ENCODE measurements at regions not wholly inside any gene's neighbourhood (a gene's known extent, or its start where the extent isn't known, plus 50 kb on each side); places are given as distances from the start of the nearest gene placed in this dataset.
"Not testable (repeated sequence)": the region's sequence is repeated elsewhere in the genome, so short reads cannot be mapped to it uniquely, and the experiment has no call there.

- DNase-seq (ENCODE audit: low spot score) = no peak
Observed at GRCh38 chr2:18077231-18077630, 198.8 kb downstream of the KCNS3 start.

DNA sequence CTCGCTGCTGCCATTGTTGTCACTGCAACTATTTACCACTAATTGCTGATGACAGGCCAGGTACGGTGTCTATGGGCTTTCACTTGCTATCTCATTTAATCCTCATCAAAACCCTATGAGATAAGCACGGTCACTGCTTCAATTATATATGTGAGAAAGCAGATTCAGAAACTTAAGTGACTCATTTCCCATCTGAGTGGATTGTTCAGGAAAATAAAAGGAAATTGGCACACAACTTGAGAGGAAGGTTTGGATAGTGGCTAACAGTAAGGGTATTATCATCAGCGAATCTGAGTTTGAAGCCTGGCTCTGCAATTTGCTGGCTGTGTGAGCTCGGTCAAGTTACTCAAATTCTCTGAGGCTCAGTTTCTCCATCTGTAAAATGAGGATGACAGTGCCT is 196.0 kb downstream of the KCNS3 start:
- DNase-seq (ENCODE audit: low spot score) = no peak

GRCh38 chr2:18073601-18074000 is 195.1 kb downstream of the KCNS3 start:
- no peak for DNase-seq (ENCODE audit: low spot score)

- DNase-seq (ENCODE audit: low spot score) = no peak
Observed at GRCh38 chr2:18067588-18068384, 189.3 kb downstream of the KCNS3 start.

- DNase-seq (ENCODE audit: low spot score) = no peak
Observed at GRCh38 chr2:18066894-18067293, 188.4 kb downstream of the KCNS3 start.

- no peak for DNase-seq (ENCODE audit: low spot score)
Observed at GRCh38 chr2:18066066-18066465, 187.6 kb downstream of the KCNS3 start.

DNA sequence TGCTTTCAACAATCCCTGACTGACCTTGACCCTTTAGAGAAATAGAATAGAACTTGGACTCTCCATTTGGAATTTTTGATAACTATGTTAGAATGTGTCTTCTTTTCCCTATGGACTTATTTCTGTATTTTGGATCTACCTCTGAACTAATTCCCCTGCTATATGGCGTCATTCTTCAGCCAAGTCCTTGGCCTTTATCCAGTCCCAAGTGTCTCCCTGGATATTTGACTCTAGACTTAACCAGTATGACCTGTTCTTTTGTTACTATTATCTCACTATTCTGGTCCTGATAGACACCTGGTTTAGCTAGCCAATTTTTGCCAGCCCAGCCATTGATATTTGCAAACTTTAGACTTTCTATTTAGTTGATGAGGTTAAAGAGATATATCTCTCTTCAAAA is 186.8 kb downstream of the KCNS3 start:
- DNase-seq (ENCODE audit: low spot score) = no peak

- no peak for DNase-seq (ENCODE audit: low spot score)
Observed at GRCh38 chr2:18063826-18064470, 185.5 kb downstream of the KCNS3 start.

DNA sequence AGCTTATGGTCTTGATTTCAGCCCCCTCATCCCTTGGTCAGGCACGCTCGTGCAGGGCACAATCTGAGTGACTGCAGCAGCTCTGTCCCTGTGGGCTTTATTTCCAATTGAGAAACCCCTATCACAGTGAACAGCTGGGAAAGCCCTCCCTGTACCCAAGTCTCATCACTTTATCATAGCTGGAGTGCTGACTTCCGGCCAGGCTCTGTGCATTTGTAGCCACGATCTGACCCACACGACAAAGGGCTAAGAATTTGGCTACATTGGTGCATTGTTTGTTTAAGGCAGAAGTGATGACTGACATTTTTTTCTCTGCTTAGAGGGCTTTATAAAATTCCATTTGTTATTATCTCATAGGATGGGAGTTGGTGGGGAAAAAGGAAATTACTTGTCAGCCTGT is 184.4 kb downstream of the KCNS3 start:
- no peak for DNase-seq (ENCODE audit: low spot score)

DNA sequence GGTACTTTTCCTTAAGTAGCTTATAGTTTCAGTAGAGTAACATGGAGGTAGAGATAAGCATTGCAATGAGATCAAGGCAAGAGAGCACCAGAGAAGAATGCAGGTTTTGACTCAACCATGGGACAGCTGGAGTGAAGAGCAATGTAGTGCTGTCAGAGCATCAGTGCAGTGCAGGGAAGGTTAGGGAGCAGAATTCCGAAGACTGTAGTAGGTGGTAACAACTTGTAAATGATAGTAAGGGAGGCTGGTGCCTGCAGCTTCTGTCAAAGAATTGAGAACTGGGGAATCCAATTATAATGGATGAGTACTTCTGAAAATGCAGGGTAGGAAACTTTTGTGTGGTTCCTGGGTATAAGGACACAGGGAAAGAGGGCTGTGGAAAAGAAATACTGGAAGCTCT is 183.2 kb downstream of the KCNS3 start:
- DNase-seq (ENCODE audit: low spot score) = no peak

- no peak for DNase-seq (ENCODE audit: low spot score)
Observed at GRCh38 chr2:18057657-18058056, 179.2 kb downstream of the KCNS3 start.

GRCh38 chr2:18055290-18055689 is 176.8 kb downstream of the KCNS3 start:
- no peak for DNase-seq (ENCODE audit: low spot score)

- no peak for DNase-seq (ENCODE audit: low spot score)
Observed at GRCh38 chr2:18050001-18050400, 171.5 kb downstream of the KCNS3 start.

DNA sequence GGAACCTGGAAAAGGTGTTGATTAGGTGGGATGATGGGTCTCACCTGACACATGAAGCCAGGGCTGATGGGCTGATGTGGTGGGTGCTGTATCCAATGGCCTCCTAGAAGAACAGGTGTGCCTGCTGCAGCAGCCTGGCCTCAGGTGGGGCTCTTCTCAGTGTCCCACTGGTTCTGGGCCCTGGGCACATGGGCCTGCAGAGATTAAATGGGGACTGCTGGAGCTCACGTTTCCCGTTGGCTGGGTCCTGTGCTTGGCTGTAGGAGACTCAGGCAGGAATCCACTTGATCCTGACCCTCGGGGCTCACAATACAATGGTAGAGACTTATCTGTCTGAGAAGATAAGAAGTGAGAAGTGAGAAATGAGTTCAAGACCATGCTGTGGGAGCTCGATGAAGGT is 170.9 kb downstream of the KCNS3 start:
- DNase-seq (ENCODE audit: low spot score) = no peak

DNA sequence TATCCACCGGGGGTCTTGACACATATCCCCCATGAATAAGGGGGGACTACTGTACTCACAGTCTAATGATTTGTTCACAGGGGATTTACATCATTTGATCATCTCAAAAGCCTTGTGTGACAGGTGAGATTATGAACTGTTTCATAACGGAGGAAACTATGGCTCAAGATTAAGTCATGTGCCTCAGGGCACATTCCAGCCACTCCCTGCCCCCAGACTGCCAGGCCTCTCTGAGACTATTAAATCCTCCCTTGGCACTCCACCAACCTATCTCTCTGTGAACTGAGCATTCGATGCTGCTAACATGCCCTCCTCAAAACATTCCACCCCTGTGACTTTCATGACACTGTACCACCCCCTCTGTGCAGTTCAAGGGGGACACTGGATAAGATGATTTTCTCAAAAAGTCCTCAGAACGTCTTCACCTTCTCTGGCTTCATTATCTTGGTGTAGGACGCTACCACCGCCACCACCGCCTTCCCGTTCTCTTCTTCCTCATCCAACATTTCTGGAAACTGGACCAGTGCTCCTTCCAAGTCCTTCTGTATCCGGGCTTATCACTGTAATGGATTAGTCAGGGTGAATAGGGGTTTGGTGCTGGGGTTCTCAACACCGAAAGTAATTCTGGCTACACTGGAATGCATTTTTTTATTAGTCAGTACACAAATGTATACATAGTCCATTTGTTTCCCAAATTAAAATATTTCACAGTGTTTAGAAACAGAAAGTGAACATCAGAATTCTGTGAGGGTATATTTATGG is 169.6 kb downstream of the KCNS3 start:
- DNase-seq (ENCODE audit: low spot score) = no peak

DNA sequence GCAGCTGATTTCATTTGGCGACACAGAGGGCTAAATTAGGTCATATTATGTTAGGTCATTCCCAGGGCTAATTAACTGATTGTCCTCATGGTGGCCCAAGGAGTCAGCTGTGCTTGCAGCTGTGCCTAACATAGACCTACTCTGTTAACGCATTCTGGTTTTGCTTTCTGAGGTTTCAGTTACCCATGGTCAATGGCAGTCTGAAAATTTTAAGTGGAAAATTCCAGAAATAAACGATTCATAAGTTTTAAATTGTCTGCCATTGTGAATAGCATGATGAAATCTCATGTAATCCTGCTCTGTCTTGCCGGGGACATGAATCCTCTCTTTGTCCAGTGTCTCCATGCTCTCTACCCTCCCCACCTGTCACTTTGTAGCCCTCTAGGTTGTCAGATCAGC is 168.7 kb downstream of the KCNS3 start:
- no peak for DNase-seq (ENCODE audit: low spot score)

DNA sequence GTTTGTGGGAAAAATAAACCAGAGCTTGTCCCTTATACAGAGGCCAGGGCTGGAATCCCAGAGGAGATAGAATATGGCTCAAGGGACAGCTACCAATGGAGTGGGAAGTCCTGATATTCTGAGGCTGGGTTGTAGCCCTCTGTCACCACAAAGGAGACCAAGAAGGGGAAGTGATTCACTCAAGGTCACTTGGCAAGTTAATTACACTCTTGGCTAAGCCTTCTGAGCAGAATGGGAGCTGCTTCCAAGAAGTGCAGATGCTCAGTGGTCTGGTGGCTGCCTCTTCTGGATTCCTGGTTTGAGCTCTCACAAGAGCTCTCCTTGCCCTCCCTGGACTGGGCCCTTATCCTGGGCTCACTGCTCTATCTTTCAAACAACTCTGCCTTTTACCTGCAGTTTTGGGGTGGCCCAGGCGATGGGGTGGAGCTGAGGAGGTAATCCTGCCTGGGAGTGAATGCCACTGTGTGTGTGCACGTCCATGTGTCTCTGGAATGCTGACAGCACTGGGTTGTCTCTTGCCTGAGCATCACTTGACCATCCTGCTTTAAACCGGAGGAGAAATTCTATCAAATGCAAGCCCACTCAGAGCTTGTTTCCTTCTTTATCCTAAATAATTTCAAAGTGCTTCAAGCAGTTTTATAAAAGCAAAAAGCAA is 168.2 kb downstream of the KCNS3 start:
- no peak for DNase-seq (ENCODE audit: low spot score)

- no peak for DNase-seq (ENCODE audit: low spot score)
Observed at GRCh38 chr2:18046017-18046416, 167.6 kb downstream of the KCNS3 start.

- no peak for DNase-seq (ENCODE audit: low spot score)
Observed at GRCh38 chr2:18045230-18045629, 166.8 kb downstream of the KCNS3 start.

- not testable (repeated sequence) for DNase-seq (ENCODE audit: low spot score)
Observed at GRCh38 chr2:18017381-18017780, 138.9 kb downstream of the KCNS3 start.

GRCh38 chr2:18009891-18010290 is 131.4 kb downstream of the KCNS3 start:
- no peak for DNase-seq (ENCODE audit: low spot score)

DNA sequence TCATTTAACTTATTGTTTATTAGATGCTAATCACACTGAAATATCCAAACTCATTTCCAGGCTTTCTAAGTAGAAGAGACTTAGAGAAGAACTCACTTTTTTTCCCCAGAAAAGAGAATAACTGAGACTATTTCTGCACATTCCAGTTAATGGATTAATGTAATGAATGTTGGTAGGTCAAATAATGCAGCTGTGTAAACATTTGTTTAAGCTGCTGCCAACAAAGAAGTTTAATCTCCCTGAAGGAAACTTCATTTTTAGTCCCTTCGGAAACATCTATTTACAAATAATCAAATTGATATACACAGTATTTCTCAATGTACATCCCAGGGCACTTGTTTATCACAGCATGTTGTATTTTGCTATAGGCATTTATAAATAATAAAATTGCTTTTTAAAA is 126.9 kb downstream of the KCNS3 start:
- DNase-seq (ENCODE audit: low spot score) = no peak

DNA sequence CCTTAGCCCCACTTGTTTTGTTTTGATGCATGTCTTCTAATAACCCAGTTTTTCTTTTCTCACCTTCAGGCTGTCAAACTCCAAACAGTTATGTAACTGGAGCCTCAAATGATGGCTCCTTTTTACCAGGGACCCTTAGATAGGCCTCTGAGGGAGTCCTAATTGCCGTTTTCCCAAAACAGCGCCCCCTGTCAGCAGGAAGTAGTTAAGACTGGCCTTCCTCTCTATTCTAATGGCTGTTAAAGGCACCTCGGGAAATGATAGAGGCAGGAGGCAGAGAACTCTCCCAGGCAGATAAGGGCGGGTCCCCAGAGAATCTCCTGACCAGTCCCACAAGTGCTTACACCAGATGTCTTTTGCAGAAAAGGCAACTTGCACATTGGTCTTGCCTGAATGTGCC is 123.2 kb downstream of the KCNS3 start:
- no peak for DNase-seq (ENCODE audit: low spot score)
